Lower leg skin (tissue), 3 donors: ENCODE measurements at regions not wholly inside any gene's neighbourhood (a gene's known extent, or its start where the extent isn't known, plus 50 kb on each side); places are given as distances from the start of the nearest gene placed in this dataset.

Experiments used
- POLR2A ChIP-seq, 2 donors: fragments of 450-650 bp; IDR thresholded peaks; one replicate each; pipeline ENCODE4 v1.6.1; 2016 to 2017; ENCODE audit warnings: antibody characterized with exemption in 2 of 2, mild to moderate bottlenecking in 1 of 2, moderate library complexity in 1 of 2
- TF ChIP-seq, protein P1 (sequence below), 3 donors: fragments of 450-650 bp; IDR thresholded peaks; one replicate each; pipeline ENCODE4 v1.5.1; 2016; ENCODE audit warnings: antibody characterized with exemption in 3 of 3, mild to moderate bottlenecking in 3 of 3, moderate library complexity in 2 of 3

DNA sequence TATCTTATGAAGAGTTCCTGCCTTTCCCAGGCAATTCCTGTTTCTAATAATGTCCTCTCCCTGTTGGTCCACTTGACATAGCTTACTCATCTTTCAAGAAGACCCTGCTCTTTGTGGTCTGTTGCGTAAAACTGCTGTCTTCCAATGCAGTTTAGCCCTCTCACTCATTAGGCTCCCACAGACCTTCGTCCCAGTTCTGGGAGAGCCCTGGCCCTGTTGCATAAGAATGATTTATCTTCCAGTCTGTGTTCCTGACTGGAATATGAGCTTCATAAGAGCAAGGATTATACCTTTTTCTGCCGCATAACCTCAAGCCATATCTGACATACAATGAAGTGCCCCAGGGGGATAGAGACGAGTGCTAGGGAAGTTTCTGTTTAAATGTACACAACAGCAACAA lies 365.9 kb upstream of the NOVA1 start:
- TF ChIP-seq, protein P1, sequence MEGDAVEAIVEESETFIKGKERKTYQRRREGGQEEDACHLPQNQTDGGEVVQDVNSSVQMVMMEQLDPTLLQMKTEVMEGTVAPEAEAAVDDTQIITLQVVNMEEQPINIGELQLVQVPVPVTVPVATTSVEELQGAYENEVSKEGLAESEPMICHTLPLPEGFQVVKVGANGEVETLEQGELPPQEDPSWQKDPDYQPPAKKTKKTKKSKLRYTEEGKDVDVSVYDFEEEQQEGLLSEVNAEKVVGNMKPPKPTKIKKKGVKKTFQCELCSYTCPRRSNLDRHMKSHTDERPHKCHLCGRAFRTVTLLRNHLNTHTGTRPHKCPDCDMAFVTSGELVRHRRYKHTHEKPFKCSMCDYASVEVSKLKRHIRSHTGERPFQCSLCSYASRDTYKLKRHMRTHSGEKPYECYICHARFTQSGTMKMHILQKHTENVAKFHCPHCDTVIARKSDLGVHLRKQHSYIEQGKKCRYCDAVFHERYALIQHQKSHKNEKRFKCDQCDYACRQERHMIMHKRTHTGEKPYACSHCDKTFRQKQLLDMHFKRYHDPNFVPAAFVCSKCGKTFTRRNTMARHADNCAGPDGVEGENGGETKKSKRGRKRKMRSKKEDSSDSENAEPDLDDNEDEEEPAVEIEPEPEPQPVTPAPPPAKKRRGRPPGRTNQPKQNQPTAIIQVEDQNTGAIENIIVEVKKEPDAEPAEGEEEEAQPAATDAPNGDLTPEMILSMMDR (IDR thresholded peaks at IDR 0.05), result no peak
- TF ChIP-seq POLR2A (IDR thresholded peaks at IDR 0.05), result no peak
